Vagina (tissue), 2 donors: ENCODE measurements at regions not wholly inside any gene's neighbourhood (a gene's known extent, or its start where the extent isn't known, plus 50 kb on each side); places are given as distances from the start of the nearest gene placed in this dataset.

Source experiments
- DNase-seq, 2 donors: peaks; one replicate each; pipeline ENCODE4 v3.0.0-alpha.2; 2017; ENCODE audit errors: extremely low spot score in 2 of 2
- H3K27ac ChIP-seq: fragments of 200-600 bp; sonication (generic); one replicate; pipeline ENCODE4 v1.5.1; 2019
- H3K27me3 ChIP-seq: fragments of 200-600 bp; sonication (generic); one replicate; pipeline ENCODE4 v1.5.1; 2019
- H3K36me3 ChIP-seq, 2 donors: fragments of 200-600 bp; sonication (generic); one replicate each; pipeline ENCODE4 v1.5.1; 2017 to 2019
- H3K4me1 ChIP-seq: fragments of 200-600 bp; sonication (generic); one replicate; pipeline ENCODE4 v1.5.1; 2019
- H3K4me3 ChIP-seq, 2 donors: fragments of 200-600 bp; sonication (generic); 1 replicate in 1 of 2; 2 replicates in 1 of 2; pipeline ENCODE4 v1.5.1; 2016 to 2019
- H3K9me3 ChIP-seq: fragments of 200-600 bp; sonication (generic); one replicate; pipeline ENCODE4 v1.5.1; 2019
- CTCF ChIP-seq, 3 experiments: fragments of 450-650 bp in 2 of 3; fragments of 200-600 bp in 1 of 3; sonication (generic) in 1 of 3; IDR thresholded peaks; one replicate each; pipeline ENCODE4 v1.5.1; 2017 to 2019; ENCODE audit warnings: antibody characterized with exemption in 3 of 3, mild to moderate bottlenecking in 2 of 3, moderate library complexity in 2 of 3
- POLR2A ChIP-seq, 2 donors: fragments of 450-650 bp; IDR thresholded peaks; one replicate each; pipeline ENCODE4 v1.6.1; 2017; ENCODE audit warnings: antibody characterized with exemption in 2 of 2, mild to moderate bottlenecking in 2 of 2, moderate library complexity in 2 of 2
- POLR2AphosphoS5 ChIP-seq, 2 donors: sonication (generic); formaldehyde crosslinking; IDR thresholded peaks; one replicate each; pipeline ENCODE4 v1.9.0; 2017; ENCODE audit warnings: antibody characterized with exemption in 2 of 2, mild to moderate bottlenecking in 2 of 2, low read depth in 1 of 2; ENCODE audit not compliant: insufficient read depth in 1 of 2
- intact Hi-C: fragments of 100-400 bp; cut with DNase I; formaldehyde crosslinking; loops from one replicate; pipeline ENCODE4 v1.15.1; 2023

GRCh38 chr6:140236732-140237131 is 862.3 kb upstream of the CITED2 start:
- Histone ChIP-seq H3K4me1 (no peaks in the 10 kb centered on the region), H3K4me3 (no peak overlapping the region), H3K27me3 (no peaks in the 10 kb centered on the region), H3K27ac (no peak overlapping the region), H3K36me3 (no peaks in the 10 kb centered on the region), H3K9me3 (no peaks in the 10 kb centered on the region)
- TF ChIP-seq POLR2A (IDR thresholded peaks at IDR 0.05), result no peak
- TF ChIP-seq CTCF (IDR thresholded peaks at IDR 0.05), result no peak
- TF ChIP-seq POLR2AphosphoS5 (IDR thresholded peaks at IDR 0.05; ENCODE audit: insufficient read depth in 1 of 2, low read depth in 1 of 2), result no peak
- intact Hi-C loops, result no loop called here
- DNase-seq, result no peak

GRCh38 chr6:140230282-140230681 is 855.8 kb upstream of the CITED2 start:
- intact Hi-C loops, result no loop called here
- DNase-seq, result no peak
- TF ChIP-seq POLR2AphosphoS5 (IDR thresholded peaks at IDR 0.05; ENCODE audit: insufficient read depth in 1 of 2, low read depth in 1 of 2), result no peak
- no peak for TF ChIP-seq POLR2A (IDR thresholded peaks at IDR 0.05)
- TF ChIP-seq CTCF (IDR thresholded peaks at IDR 0.05), result no peak
- Histone ChIP-seq H3K4me3 (no peak overlapping the region), H3K36me3 (no peaks in the 10 kb centered on the region), H3K27me3 (no peaks in the 10 kb centered on the region), H3K4me1 (no peaks in the 10 kb centered on the region), H3K9me3 (no peaks in the 10 kb centered on the region), H3K27ac (no peak overlapping the region)

- Histone ChIP-seq H3K9me3 (no peaks in the 10 kb centered on the region), H3K4me1 (no peaks in the 10 kb centered on the region), H3K27me3 (no peaks in the 10 kb centered on the region), H3K4me3 (no peak overlapping the region), H3K27ac (no peak overlapping the region), H3K36me3 (no peaks in the 10 kb centered on the region)
- TF ChIP-seq POLR2A (IDR thresholded peaks at IDR 0.05) (no peak), CTCF (IDR thresholded peaks at IDR 0.05) (no peak), POLR2AphosphoS5 (IDR thresholded peaks at IDR 0.05; ENCODE audit: insufficient read depth in 1 of 2, low read depth in 1 of 2) (no peak)
- intact Hi-C loops, result no loop called here
- no peak for DNase-seq
Observed at GRCh38 chr6:140228491-140228890, 854.0 kb upstream of the CITED2 start.

GRCh38 chr6:140226637-140227036 is 852.2 kb upstream of the CITED2 start:
- TF ChIP-seq POLR2AphosphoS5 (IDR thresholded peaks at IDR 0.05; ENCODE audit: insufficient read depth in 1 of 2, low read depth in 1 of 2) (no peak), CTCF (IDR thresholded peaks at IDR 0.05) (no peak), POLR2A (IDR thresholded peaks at IDR 0.05) (no peak)
- no peak overlapping the region for H3K27ac ChIP-seq
- H3K4me3 ChIP-seq, result no peak overlapping the region
- H3K36me3 ChIP-seq, result no peaks in the 10 kb centered on the region
- DNase-seq, result no peak
- no peaks in the 10 kb centered on the region for H3K9me3 ChIP-seq
- H3K27me3 ChIP-seq, result no peaks in the 10 kb centered on the region
- no peaks in the 10 kb centered on the region for H3K4me1 ChIP-seq
- intact Hi-C loops, result no loop called here

- DNase-seq, result no peak
- H3K36me3 ChIP-seq, result no peaks in the 10 kb centered on the region
- H3K9me3 ChIP-seq, result no peaks in the 10 kb centered on the region
- no peak overlapping the region for H3K27ac ChIP-seq
- TF ChIP-seq CTCF (IDR thresholded peaks at IDR 0.05), result no peak
- no peak for TF ChIP-seq POLR2AphosphoS5 (IDR thresholded peaks at IDR 0.05; ENCODE audit: insufficient read depth in 1 of 2, low read depth in 1 of 2)
- no peak for TF ChIP-seq POLR2A (IDR thresholded peaks at IDR 0.05)
- intact Hi-C loops, result no loop called here
- H3K27me3 ChIP-seq, result no peaks in the 10 kb centered on the region
- no peaks in the 10 kb centered on the region for H3K4me1 ChIP-seq
- H3K4me3 ChIP-seq, result no peak overlapping the region
Observed at GRCh38 chr6:140225701-140226436, 851.4 kb upstream of the CITED2 start.
